Occipital lobe (tissue), 1 donor: ENCODE measurements at regions not wholly inside any gene's neighbourhood (a gene's known extent, or its start where the extent isn't known, plus 50 kb on each side); places are given as distances from the start of the nearest gene placed in this dataset.

ENCODE experiments used
- DNase-seq: peaks from one replicate; lab custom pipeline; 2025; lab: John Stamatoyannopoulos, UW

DNA sequence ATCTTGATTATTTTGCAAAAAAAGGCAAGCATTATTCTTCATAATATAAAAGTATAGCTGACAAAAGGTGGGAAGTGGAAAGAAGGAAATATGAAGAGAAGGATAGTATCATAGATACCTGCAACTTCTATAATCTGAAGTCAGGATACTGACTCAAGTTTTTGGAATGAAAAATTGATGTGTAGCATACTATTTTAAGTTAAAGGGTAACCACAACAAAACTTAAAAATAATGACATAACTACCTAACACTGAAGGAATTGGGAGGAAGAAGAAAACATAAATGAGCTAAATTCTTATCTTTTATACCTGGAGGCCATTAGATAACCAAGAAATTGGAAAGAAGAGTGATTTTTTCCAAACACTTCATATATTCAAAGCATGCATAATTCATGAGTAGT is 51.8 kb upstream of the TLE1 start:
- DNase-seq, result no peak

- DNase-seq, result no peak
Measured at GRCh38 chr9:81748091-81748490, 58.7 kb upstream of the TLE1 start.

DNA sequence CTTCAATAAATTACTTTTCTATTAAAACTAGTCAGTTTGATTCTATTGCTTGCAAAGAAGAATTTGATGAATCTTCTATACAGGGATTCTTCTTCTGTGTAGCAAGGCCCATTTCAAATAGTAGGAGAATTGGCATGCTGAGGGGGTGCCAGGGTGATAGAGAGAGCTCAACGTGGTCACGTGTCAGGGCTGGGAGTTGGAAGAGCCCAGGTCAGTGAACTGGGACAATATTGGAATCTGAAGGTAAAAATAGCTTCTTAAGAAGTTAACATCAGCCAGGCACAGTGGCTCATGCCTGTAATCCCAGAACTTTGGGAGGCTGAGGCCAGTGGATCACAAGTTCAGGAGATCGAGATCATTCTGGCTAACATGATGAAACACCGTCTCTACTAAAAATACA is 64.1 kb upstream of the TLE1 start:
- DNase-seq, result no peak

DNA sequence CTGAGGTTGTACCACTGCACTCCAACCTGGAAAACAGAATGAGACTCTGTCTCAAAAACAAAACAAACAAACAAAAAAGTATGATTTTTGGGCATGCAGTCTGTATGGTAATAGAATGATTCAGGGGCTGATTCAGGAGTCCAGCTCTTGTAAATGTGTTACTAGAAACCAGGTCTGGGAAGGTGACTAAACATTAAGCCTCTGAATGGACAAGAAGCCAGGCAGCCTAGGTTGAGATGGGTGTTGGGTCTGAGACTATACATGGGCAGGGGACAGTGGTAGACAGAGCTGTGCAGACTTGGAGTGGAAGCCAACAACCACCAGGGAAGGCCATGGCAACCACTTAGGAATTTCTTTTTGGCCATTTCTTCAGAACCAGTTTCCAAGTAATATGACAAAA is 64.9 kb upstream of the TLE1 start:
- no peak for DNase-seq

- no peak for DNase-seq
Measured at GRCh38 chr9:81755721-81756120, 66.4 kb upstream of the TLE1 start.

DNA sequence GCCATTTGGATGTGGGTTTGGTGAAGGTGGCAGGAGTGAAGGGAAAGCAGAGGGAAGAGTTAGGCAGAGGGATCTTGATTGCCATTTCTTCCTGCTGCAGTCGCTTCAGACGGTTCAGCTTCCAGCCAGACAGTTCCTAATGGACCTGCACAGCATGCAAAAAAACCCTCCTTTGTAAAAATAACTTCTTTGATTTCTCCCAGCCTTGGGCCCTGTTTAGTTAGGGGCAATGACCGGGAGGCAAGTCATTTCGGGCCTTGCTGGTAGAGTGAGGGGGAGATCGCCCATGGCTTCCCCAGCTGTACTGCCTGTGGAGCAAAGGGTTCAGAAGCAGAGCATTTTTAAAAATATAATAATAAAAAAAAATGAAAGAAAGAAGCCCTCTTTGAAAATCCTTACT is 67.2 kb upstream of the TLE1 start:
- DNase-seq, result no peak

- DNase-seq, result no peak
Measured at GRCh38 chr9:81758123-81758797, 68.9 kb upstream of the TLE1 start.

DNA sequence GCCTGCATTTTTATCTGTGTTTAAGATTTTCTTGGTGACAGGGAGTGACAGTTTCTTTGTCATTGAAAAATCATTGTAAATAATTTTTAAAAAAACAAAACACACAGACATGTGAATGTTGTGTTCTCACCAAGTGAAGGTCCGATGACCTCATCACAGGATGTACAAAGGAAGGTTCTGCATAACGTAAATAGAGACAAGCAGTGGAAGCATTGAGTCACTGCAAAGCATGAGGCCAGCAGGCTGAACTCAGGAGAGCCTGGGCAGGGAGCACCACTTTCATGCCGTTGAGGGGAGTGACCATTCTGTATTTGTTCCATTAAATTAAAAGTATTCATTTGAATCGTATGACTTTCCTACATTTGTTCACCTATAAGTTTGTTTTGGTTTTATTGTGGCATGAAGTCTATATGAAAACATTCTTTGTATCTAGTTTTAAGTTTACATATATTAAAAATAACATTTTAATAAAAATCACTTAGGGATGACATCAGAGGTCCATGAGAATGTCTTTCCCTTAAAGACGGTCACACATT is 70.4 kb upstream of the TLE1 start:
- DNase-seq, result no peak

GRCh38 chr9:81767921-81768320 is 78.6 kb upstream of the TLE1 start:
- no peak for DNase-seq

GRCh38 chr9:81771571-81771970 is 82.2 kb upstream of the TLE1 start:
- DNase-seq, result no peak

DNA sequence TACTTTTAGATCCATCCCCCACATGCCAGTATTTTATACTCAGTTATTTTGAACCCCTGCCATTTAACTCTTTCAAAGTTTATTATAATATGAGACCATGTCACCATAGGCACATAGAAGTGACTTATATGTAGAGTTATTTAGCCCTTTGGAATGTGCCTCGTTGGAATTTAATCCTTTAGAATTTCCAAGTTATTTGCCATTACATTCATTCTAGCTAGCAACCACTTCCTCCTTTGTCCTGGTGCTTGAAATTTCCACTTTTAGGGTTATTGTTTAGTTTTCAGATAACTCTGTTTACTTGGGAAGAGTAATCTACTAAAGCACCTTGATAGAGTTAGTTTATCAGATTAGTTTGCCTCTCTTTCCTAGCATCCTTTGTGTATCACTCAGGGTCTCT is 82.8 kb upstream of the TLE1 start:
- DNase-seq, result no peak

DNA sequence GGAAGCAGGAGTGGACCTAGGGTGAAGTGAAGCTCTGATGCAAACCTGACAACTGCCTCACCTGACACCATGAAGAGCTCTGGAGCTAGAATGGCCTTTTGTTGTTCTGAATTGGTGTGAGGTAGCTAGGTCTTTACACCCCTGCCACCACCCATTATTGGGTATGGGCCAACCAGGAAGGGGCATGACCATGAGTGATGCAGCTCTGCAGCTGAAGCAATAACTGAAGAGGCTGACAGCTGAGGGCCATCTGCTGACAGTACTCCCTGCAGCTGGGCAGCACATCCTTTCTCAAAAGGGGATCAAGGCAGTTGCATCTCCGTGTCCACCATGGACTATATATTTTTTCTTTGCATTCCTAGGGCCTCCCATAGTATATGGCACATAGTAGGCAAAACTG is 87.0 kb upstream of the TLE1 start:
- DNase-seq, result no peak

GRCh38 chr9:81776834-81777233 is 87.5 kb upstream of the TLE1 start:
- DNase-seq, result no peak

- peak; percentile 18 for DNase-seq
Measured at GRCh38 chr9:81777482-81777881, 88.1 kb upstream of the TLE1 start.

DNA sequence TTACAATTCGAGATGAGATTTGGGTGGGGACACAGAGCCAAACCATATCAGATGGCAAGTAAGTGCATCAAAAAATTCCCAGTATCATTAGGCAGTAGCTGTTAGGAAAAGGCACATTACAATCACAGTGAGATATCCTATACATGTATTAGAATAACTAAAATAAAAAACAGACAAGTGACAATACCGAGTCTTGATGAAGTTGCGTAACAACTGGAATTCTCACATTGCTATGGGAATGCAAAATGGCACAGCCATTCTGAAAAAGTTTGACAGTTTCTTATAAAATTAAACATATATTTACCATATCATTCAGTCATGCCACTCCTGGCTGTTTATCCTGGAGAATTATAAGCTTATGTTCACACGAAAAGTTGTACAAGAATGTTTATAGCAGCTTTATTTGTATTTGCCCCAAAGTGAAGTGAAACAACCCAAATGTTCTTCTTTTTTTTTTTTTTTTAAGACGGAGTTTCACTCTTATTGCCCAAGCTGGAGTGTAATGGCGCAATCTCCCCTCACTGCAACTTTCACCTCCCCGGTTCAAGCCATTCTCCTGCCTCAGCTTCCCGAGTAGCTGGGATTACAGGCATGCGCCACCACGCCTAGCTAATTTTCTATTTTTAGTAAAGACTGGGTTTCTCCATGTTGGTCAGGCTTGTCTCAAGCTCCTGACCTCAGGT is 93.1 kb upstream of the TLE1 start:
- DNase-seq, result no peak

DNA sequence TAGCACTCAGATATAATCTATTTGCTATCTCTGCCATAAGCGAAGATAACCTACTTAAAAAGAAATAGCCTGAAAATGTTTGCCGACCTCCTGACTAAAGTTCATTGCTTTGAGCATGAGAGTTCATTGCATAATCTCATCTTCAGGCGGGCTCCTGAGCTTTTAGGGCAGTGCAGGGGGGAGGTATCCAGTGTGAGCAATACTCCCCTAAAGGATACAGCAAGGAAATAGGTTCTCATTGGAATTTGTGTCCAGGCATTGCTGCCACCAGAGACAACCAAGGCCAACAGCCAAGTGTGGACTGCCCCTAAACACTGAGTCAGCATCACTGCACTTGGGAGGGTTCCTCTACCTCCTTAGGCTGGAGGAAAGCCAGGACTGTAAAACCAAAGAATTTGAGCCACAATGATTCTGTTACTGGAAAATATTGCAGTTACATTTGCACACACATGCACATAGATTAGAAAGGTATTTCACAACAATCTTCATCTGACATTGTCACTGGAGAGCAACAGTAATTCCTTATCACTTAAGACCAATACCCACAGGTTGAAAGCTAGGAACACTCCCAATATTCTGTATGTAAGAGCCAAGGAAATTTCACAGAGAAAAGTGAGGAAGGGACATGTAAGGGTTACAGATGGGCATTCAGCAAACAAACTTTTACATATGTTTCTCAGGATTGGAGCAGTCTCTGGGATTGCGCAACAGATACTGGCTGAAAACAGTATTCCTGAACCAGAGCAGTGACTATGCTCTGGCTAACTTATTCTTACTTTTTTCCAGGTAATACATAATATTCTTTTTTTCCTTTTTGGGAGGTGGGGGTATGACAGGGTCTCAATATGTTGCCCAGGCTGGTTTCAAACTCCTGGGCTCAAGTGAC is 98.6 kb upstream of the TLE1 start:
- no peak for DNase-seq

- no peak for DNase-seq
Measured at GRCh38 chr9:81789721-81790120, 100.4 kb upstream of the TLE1 start.

- DNase-seq, result no peak
Measured at GRCh38 chr9:81790166-81790565, 100.8 kb upstream of the TLE1 start.

DNA sequence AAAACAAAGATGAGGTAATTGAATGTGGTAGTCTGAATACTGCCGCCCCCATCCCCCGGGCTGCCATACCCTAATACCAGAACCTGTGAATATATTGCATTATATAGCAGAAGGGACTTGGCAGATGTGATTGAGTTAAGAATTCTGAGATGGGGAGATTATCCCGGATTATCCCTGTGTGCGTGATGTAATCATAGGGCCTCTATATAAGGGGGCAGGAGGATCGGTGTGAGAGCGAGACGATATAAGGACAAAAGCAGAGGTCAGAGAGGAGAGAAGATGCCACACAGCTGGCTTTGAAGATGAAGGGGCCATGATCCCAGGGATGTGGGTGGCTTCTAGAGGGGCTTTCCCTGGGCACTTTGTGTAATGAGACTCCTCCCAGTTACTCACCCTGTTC is 101.7 kb upstream of the TLE1 start:
- no peak for DNase-seq

GRCh38 chr9:81798606-81799005 is 109.3 kb upstream of the TLE1 start:
- DNase-seq, result no peak

DNA sequence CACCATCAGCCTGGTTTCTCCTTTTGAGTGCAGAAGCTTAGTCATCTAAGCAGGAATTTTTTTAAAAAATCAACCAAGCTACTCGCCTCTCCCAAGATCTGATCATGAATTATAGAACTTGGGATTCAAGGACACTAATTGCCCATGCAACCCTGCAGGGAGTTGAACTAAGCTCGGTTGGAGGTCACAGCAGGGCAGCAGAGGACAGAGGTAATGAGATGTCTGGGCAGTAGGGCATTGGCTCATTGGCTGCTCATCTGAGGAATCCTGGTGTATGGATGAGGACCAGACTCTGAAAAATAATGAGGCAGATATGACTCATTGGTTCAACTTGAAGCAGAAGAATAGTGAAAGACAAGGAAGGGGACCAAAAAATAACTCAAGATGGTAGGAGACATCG is 111.8 kb upstream of the TLE1 start:
- DNase-seq, result no peak

DNA sequence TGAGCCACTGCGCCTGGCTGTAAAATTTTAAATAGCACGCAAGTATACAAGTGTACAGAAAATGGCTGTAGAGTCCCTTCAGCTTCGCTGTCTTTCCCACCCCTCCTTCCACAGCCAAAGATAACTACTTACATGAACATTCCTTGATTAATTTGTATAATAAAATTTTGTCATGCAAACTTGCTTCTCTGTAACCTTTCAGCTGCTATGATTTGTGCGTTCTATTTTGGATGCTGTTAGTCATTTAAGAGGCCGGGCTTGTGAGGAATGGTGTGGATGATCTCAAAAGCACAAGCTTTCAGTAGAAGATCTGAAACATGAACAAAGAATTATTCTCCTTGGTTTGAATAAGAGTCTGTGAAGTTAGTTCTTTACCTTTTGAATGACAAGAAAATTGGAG is 115.0 kb upstream of the TLE1 start:
- DNase-seq, result no peak
